T-helper 1 cell treated with Interleukin-12 subunit alpha and Interleukin-12 subunit beta and Interleukin-4 antibody, amounts not matched to agents 30 μg/mL and 1 μg/mL, for 36 hours (primary cell): ENCODE measurements at regions not wholly inside any gene's neighbourhood (a gene's known extent, or its start where the extent isn't known, plus 50 kb on each side); places are given as distances from the start of the nearest gene placed in this dataset.
"Not testable (repeated sequence)": the region's sequence is repeated elsewhere in the genome, so short reads cannot be mapped to it uniquely, and the experiment has no call there.

Experiments used
- H3K27ac Mint-ChIP-seq: one replicate; pipeline ENCODE4 v1.8.0; 2021; ENCODE audit warnings: mild to moderate bottlenecking, mixed read lengths
- H3K27me3 Mint-ChIP-seq: one replicate; pipeline ENCODE4 v1.8.0; 2021; ENCODE audit warnings: low read depth, mixed read lengths
- H3K36me3 Mint-ChIP-seq: one replicate; pipeline ENCODE4 v1.8.0; 2021; ENCODE audit warnings: low read depth, mixed read lengths
- H3K4me1 Mint-ChIP-seq: one replicate; pipeline ENCODE4 v1.8.0; 2021; ENCODE audit warnings: low read depth, mixed read lengths
- H3K4me3 Mint-ChIP-seq: one replicate; pipeline ENCODE4 v1.8.0; 2021; ENCODE audit warnings: mild to moderate bottlenecking, moderate library complexity, mixed read lengths
- H3K9me3 Mint-ChIP-seq: one replicate; pipeline ENCODE4 v1.8.0; 2021; ENCODE audit warnings: mixed read lengths

DNA sequence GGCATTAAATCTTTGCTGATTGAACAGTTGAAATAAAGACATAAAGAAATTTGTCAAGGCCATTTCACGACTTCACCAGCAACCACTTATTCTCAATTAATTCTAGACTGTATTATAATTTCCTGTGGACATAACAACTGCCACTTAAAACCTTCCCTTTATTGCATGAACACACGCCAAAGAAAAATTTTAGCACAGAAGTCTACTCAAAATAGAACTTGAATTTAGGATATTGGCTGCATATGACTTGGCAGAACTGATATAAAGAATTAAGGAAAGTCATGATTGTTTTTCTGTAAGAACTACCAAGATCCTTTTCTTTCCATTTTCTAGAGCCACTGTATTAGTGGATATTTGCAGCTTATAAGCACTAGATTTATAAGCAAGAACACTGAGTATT, 226.5 kb upstream of the AKR1E2 start:
- no peak overlapping the region for H3K4me3 Mint-ChIP-seq
- peaks cover 7% of the 10 kb centered on the region for H3K9me3 Mint-ChIP-seq
- H3K27me3 Mint-ChIP-seq = peaks cover 4% of the 10 kb centered on the region
- H3K36me3 Mint-ChIP-seq = no peaks in the 10 kb centered on the region
- H3K27ac Mint-ChIP-seq = no peak overlapping the region
- no peaks in the 10 kb centered on the region for H3K4me1 Mint-ChIP-seq

DNA sequence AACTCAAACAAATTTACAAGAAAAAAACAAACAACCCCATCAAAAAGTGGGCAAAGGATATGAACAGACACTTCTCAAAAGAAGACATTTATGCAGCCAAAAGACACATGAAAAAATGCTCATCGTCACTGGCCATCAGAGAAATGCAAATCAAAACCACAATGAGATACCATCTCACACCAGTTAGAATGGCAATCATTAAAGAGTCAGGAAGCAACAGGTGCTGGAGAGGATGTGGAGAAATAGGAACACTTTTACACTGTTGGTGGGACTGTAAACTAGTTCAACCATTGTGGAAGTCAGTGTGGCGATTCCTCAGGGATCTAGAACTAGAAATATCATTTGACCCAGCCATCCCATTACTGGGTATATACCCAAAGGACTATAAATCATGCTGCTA, 228.1 kb upstream of the AKR1E2 start:
- not testable (repeated sequence) for H3K4me3 Mint-ChIP-seq, H3K27me3 Mint-ChIP-seq, H3K27ac Mint-ChIP-seq, H3K9me3 Mint-ChIP-seq, H3K36me3 Mint-ChIP-seq, H3K4me1 Mint-ChIP-seq

DNA sequence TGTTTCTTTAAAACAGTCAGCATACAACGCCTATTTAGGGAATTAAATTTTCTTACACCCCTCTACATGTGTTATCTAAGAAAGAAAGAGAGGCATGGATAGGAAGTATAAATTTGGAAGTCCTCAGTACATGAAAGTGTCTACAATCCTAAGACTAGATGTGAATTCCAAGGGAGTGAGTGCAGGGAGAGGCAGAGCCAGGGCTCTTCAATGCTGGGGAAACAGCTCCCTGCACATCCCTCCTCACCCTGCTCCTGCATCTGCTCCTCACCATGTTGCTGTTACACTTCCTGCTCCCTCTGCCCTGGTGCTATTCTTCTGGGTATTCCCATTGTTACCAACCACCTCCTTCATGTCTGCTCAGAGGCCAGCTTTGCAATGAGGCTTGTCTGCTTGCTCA, 229.1 kb upstream of the AKR1E2 start:
- no peaks in the 10 kb centered on the region for H3K4me1 Mint-ChIP-seq
- H3K27me3 Mint-ChIP-seq = peaks cover 4% of the 10 kb centered on the region
- no peaks in the 10 kb centered on the region for H3K36me3 Mint-ChIP-seq
- no peak overlapping the region for H3K4me3 Mint-ChIP-seq
- no peak overlapping the region for H3K27ac Mint-ChIP-seq
- H3K9me3 Mint-ChIP-seq = peaks cover 5% of the 10 kb centered on the region

- H3K9me3 Mint-ChIP-seq = no peaks in the 10 kb centered on the region
- H3K4me3 Mint-ChIP-seq = no peak overlapping the region
- H3K27ac Mint-ChIP-seq = no peak overlapping the region
- no peaks in the 10 kb centered on the region for H3K4me1 Mint-ChIP-seq
- H3K36me3 Mint-ChIP-seq = no peaks in the 10 kb centered on the region
- peaks cover 4% of the 10 kb centered on the region for H3K27me3 Mint-ChIP-seq
These were observed 230.2 kb upstream of the AKR1E2 start for GRCh38 chr10:4595719-4596319.

- Mint-ChIP-seq H3K27me3 (no peaks in the 10 kb centered on the region), H3K9me3 (no peaks in the 10 kb centered on the region), H3K36me3 (no peaks in the 10 kb centered on the region), H3K27ac (no peak overlapping the region), H3K4me1 (no peaks in the 10 kb centered on the region), H3K4me3 (no peak overlapping the region)
These were observed 235.2 kb upstream of the AKR1E2 start for GRCh38 chr10:4590807-4591206.

DNA sequence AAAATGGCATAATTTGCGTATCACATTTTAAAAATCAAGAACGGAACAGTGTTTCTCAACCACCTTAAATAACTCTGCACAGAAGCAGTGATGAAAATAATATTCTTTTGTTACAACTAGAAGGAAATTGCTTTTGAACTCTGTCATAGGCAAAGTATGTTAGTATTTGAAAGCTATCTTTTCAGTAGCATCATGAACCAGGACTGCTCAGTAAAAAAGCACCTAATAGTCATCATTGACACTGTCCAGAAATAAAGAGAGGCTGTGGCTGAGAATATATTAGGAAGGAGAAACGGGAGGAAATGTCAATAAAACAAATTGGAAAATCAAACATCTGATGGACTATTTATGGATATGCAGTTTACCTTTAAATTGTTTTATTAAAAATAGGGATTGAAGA, 237.2 kb upstream of the AKR1E2 start:
- Mint-ChIP-seq H3K27ac (no peak overlapping the region), H3K36me3 (no peaks in the 10 kb centered on the region), H3K4me1 (no peaks in the 10 kb centered on the region), H3K27me3 (peaks cover 4% of the 10 kb centered on the region), H3K9me3 (no peaks in the 10 kb centered on the region), H3K4me3 (no peak overlapping the region)

GRCh38 chr10:4587466-4587865, 238.5 kb upstream of the AKR1E2 start:
- H3K4me1 Mint-ChIP-seq = no peaks in the 10 kb centered on the region
- H3K36me3 Mint-ChIP-seq = no peaks in the 10 kb centered on the region
- H3K9me3 Mint-ChIP-seq = no peaks in the 10 kb centered on the region
- H3K27me3 Mint-ChIP-seq = peaks cover 4% of the 10 kb centered on the region
- no peak overlapping the region for H3K27ac Mint-ChIP-seq
- no peak overlapping the region for H3K4me3 Mint-ChIP-seq

DNA sequence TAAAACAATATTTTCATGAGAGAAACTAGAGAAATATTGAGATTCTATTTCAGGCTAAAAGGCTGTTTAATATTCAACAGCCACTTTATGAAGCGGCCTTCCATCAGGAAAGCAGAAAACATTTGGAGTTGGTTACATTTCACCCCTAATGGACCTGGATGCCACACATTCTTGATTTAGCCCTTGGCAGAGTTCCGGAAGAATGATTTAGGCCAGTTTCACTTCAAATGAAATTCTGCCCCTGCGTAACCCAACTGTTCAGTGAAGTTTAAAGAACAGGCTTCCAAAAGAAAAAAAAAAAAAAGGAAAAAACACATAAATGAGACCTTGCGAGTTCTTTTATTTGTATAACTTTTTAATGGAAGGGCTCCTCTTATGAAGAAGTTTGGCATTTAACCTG, 239.2 kb upstream of the AKR1E2 start:
- Mint-ChIP-seq H3K4me3 (no peak overlapping the region), H3K9me3 (no peaks in the 10 kb centered on the region), H3K36me3 (no peaks in the 10 kb centered on the region), H3K27me3 (peaks cover 4% of the 10 kb centered on the region), H3K27ac (no peak overlapping the region), H3K4me1 (no peaks in the 10 kb centered on the region)

DNA sequence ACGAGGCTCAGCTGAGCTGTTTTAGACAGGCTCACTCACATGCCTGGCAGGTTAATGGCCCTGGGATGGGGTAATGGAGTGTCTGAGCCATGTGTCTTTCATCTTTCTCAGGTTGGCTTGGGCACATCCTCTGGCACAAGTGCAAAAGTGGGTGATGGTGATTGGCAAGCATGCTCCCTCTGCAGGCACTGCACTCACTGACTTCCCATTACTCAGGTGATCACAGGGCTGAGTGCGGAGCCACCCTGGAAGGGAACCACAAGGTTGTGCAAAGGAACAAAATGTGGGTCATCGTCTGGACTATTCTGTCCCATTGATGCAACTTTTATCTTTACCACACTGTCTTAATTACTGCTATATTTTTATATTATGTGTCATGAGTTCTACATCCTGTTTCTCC, 244.1 kb upstream of the AKR1E2 start:
- H3K4me1 Mint-ChIP-seq = no peaks in the 10 kb centered on the region

GRCh38 chr10:4579844-4580243, 246.2 kb upstream of the AKR1E2 start:
- H3K36me3 Mint-ChIP-seq = no peaks in the 10 kb centered on the region
- H3K27ac Mint-ChIP-seq = no peak overlapping the region
- H3K9me3 Mint-ChIP-seq = no peaks in the 10 kb centered on the region
- no peak overlapping the region for H3K4me3 Mint-ChIP-seq
- H3K27me3 Mint-ChIP-seq = peaks cover 28% of the 10 kb centered on the region
- no peaks in the 10 kb centered on the region for H3K4me1 Mint-ChIP-seq

More for the DNA sequence above, 244.1 kb upstream of the AKR1E2 start:
- no peak overlapping the region for H3K4me3 Mint-ChIP-seq
- H3K9me3 Mint-ChIP-seq = no peaks in the 10 kb centered on the region
- no peak overlapping the region for H3K27ac Mint-ChIP-seq
- H3K27me3 Mint-ChIP-seq = peaks cover 15% of the 10 kb centered on the region
- H3K36me3 Mint-ChIP-seq = no peaks in the 10 kb centered on the region

GRCh38 chr10:4576206-4576605, 249.8 kb upstream of the AKR1E2 start:
- Mint-ChIP-seq H3K36me3 (no peaks in the 10 kb centered on the region), H3K4me3 (no peak overlapping the region), H3K27me3 (peaks cover 32% of the 10 kb centered on the region), H3K9me3 (no peaks in the 10 kb centered on the region), H3K4me1 (no peaks in the 10 kb centered on the region), H3K27ac (no peak overlapping the region)

DNA sequence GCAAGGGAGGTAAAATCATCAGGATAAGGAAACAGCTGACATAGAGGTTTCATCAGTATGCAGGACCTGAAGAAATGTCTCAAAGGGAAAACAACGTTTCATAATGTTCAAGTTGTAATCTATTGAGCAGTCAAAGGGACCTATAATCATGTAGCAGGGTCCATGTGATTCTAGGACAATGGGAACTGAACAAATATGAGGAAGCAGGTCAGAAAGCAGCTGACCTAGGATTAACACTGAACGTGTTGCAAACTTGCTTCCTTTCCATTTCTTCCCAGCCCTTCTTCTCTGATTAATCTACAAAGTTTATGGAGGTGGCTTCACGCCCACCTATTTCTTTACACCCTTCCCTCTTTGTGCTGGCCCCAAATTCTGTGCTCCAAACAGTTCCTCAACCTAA, 256.9 kb upstream of the AKR1E2 start:
- H3K27me3 Mint-ChIP-seq = peaks cover 7% of the 10 kb centered on the region
- H3K36me3 Mint-ChIP-seq = no peaks in the 10 kb centered on the region
- H3K4me1 Mint-ChIP-seq = no peaks in the 10 kb centered on the region
- H3K27ac Mint-ChIP-seq = no peak overlapping the region
- no peak overlapping the region for H3K4me3 Mint-ChIP-seq
- H3K9me3 Mint-ChIP-seq = no peaks in the 10 kb centered on the region

DNA sequence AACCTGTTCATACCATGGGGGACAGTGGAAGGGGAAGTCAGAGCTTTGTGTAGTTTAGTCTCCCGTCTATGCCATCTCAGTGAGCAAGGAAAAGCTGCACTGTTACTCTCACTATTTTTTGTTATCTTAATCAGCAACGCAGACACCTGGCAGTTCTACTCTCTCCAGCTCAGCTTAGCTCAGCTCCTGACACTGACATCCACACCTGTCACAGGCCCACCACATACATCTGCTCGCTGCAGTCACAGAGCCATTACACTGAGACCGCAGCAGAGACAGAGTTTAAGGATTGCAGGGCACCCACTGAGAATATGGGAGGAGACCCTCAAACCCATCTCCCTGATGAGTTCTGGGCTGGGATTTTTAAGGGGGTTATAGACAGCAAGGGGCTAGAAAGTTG, 257.3 kb upstream of the AKR1E2 start:
- Mint-ChIP-seq H3K9me3 (no peaks in the 10 kb centered on the region), H3K4me1 (no peaks in the 10 kb centered on the region), H3K27me3 (peaks cover 7% of the 10 kb centered on the region), H3K27ac (no peak overlapping the region), H3K36me3 (no peaks in the 10 kb centered on the region), H3K4me3 (no peak overlapping the region)

- Mint-ChIP-seq H3K9me3 (no peaks in the 10 kb centered on the region), H3K27ac (no peak overlapping the region), H3K27me3 (peaks cover 7% of the 10 kb centered on the region), H3K36me3 (no peaks in the 10 kb centered on the region), H3K4me1 (no peaks in the 10 kb centered on the region), H3K4me3 (no peak overlapping the region)
These were observed 257.9 kb upstream of the AKR1E2 start for GRCh38 chr10:4568086-4568485.

DNA sequence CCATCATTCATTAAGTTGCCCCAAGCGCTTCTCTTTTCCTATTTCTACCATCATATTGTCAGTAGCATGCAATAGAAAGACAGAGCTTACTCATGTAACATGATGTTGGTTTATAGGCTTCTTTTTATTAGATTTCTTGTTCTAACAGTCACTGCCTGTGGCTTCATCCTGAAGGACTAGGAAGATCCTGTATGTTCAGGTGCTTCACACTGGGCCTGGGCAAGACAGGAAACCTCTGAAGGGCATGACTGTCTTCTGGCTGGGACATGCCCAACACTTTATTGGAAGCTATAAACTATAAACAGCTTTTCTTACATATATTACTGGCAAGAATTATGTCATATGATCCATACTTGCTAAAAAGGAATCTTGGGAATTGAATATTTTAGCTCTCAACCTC, 258.4 kb upstream of the AKR1E2 start:
- H3K27ac Mint-ChIP-seq = no peak overlapping the region
- no peaks in the 10 kb centered on the region for H3K4me1 Mint-ChIP-seq
- H3K27me3 Mint-ChIP-seq = peaks cover 7% of the 10 kb centered on the region
- H3K36me3 Mint-ChIP-seq = no peaks in the 10 kb centered on the region
- H3K9me3 Mint-ChIP-seq = no peaks in the 10 kb centered on the region
- H3K4me3 Mint-ChIP-seq = no peak overlapping the region

GRCh38 chr10:4566011-4566410, 260.0 kb upstream of the AKR1E2 start:
- H3K27me3 Mint-ChIP-seq = peaks cover 8% of the 10 kb centered on the region
- no peaks in the 10 kb centered on the region for H3K9me3 Mint-ChIP-seq
- H3K27ac Mint-ChIP-seq = no peak overlapping the region
- H3K36me3 Mint-ChIP-seq = no peaks in the 10 kb centered on the region
- no peak overlapping the region for H3K4me3 Mint-ChIP-seq
- H3K4me1 Mint-ChIP-seq = no peaks in the 10 kb centered on the region
